ENCODE measurements at regions not wholly inside any gene's neighbourhood (a gene's known extent, or its start where the extent isn't known, plus 50 kb on each side); places are given as distances from the start of the nearest gene placed in this dataset.

DNA sequence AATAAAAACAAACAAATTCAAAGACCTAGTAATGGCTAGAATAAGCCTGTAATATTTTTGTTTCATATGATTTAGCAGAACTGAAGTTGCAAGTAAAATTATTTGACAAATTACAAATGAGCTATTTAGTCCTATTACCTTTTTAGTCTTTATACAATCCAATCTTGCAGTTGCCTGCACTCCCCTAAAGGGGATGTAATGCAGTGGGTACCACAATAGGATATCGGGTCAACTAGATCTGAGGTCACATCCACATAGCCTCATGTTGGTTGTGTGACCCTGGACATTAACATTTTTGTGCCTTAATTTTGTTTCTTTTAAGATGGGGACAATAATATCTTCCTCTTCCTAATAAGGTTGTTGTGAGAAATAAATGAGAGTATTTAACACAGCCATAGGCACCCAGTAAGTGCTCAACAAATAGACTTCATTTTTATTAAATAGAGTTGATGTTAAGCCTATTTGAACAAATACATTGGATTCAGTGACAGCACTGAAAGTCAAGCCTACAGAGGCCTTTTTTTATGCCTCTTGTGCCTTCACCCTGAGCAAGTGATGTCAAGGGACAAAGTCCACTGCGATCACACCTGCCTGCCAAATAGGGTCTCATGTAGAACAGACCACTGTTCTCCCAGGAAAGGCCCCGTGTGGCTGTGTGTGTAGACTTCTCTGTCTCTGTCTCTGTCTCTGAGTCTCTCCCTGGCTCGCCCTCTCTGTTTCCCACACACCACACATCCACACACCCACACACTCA, 124.8 kb downstream of the EVX1 start:
- H3K27me3 Mint-ChIP-seq (ENCODE audit: unreplicated experiment): no peaks in the 10 kb centered on the region
- DNase-seq (ENCODE audit: low spot score): no peak
- H3K9me3 Mint-ChIP-seq (ENCODE audit: unreplicated experiment): no peaks in the 10 kb centered on the region
- H3K36me3 Mint-ChIP-seq (ENCODE audit: low read depth, unreplicated experiment): no peaks in the 10 kb centered on the region
- no peak overlapping the region for H3K4me3 Mint-ChIP-seq (ENCODE audit: unreplicated experiment)
- H3K4me1 Mint-ChIP-seq (ENCODE audit: unreplicated experiment): peaks cover 3% of the 10 kb centered on the region
- H3K27ac Mint-ChIP-seq (ENCODE audit: unreplicated experiment): no peak overlapping the region
- TF ChIP-seq, protein P1, sequence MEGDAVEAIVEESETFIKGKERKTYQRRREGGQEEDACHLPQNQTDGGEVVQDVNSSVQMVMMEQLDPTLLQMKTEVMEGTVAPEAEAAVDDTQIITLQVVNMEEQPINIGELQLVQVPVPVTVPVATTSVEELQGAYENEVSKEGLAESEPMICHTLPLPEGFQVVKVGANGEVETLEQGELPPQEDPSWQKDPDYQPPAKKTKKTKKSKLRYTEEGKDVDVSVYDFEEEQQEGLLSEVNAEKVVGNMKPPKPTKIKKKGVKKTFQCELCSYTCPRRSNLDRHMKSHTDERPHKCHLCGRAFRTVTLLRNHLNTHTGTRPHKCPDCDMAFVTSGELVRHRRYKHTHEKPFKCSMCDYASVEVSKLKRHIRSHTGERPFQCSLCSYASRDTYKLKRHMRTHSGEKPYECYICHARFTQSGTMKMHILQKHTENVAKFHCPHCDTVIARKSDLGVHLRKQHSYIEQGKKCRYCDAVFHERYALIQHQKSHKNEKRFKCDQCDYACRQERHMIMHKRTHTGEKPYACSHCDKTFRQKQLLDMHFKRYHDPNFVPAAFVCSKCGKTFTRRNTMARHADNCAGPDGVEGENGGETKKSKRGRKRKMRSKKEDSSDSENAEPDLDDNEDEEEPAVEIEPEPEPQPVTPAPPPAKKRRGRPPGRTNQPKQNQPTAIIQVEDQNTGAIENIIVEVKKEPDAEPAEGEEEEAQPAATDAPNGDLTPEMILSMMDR (IDR thresholded peaks at IDR 0.05; ENCODE audit: unreplicated experiment): no peak

DNA sequence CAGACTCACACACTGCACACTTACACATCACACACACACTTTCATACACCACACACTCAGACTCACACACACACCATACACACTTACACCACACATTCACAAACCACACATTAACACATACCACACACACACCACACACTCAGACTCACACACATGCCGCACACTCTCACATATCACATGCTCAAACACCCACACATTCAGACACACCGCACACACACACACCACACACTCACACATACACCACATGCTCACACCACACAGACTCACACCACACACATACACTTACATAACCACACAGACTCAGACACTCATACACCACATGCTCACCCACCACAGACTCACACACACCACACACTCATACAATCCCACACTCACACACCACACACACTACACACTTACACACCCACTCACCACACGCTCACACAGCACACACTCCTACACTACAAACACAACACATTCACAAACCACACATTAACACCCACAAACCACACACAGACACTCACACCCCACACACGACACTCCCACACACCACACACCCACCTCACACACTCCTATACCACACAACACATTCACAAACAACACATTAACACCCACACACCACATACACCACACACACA, 125.4 kb downstream of the EVX1 start:
- Mint-ChIP-seq H3K27me3 (ENCODE audit: unreplicated experiment) (no peaks in the 10 kb centered on the region), H3K36me3 (ENCODE audit: low read depth, unreplicated experiment) (no peaks in the 10 kb centered on the region), H3K27ac (ENCODE audit: unreplicated experiment) (no peak overlapping the region), H3K9me3 (ENCODE audit: unreplicated experiment) (no peaks in the 10 kb centered on the region), H3K4me1 (ENCODE audit: unreplicated experiment) (peaks cover 8% of the 10 kb centered on the region), H3K4me3 (ENCODE audit: unreplicated experiment) (no peak overlapping the region)
- TF ChIP-seq, protein P1 (IDR thresholded peaks at IDR 0.05; ENCODE audit: unreplicated experiment): no peak
- DNase-seq (ENCODE audit: low spot score): no peak

DNA sequence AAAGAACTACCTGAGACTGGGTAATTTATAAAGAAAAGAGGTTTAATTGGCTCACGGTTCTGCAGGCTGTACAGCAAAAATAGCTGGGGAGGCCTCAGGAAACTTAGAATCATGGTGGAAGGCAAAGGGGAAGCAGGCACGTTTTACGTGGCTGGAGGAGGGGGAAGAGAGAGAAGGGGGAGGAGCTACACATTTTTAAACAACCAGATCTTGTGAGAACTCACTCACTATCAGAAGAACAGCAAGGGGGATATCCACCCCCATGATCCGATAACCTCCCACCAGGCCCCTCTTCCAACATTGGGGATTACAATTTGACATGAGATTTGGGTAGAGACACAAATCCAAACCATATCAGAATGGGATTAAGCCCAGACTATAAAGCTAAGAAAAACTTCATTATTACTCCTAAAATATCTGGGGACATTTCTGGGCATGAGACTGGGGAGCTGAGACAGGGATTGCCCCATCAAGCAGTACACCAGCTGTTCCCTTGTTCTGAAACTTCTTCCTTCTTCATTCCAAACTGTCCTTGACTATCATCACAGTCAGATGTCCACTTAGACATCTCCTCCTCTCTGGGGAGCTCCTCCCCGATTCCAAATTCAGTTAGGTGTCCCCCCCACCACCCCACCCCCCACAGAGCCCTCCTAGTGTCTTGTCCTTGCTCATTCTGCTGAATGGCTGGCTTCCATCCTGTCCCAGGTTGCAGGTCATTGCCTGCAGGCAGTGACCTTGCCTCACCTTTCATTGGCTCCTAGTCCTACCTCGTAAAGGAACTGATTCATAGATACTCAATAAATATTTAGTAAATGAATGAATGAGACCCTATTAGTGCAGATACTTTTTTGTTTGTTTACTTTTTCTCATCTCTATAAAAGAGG, 132.6 kb downstream of the EVX1 start:
- no peaks in the 10 kb centered on the region for H3K36me3 Mint-ChIP-seq (ENCODE audit: low read depth, unreplicated experiment)
- DNase-seq (ENCODE audit: low spot score): no peak
- H3K27ac Mint-ChIP-seq (ENCODE audit: unreplicated experiment): peak overlapping the region; percentile 48
- no peaks in the 10 kb centered on the region for H3K9me3 Mint-ChIP-seq (ENCODE audit: unreplicated experiment)
- H3K4me3 Mint-ChIP-seq (ENCODE audit: unreplicated experiment): no peak overlapping the region
- H3K27me3 Mint-ChIP-seq (ENCODE audit: unreplicated experiment): no peaks in the 10 kb centered on the region
- H3K4me1 Mint-ChIP-seq (ENCODE audit: unreplicated experiment): peaks cover 26% of the 10 kb centered on the region
- TF ChIP-seq, protein P1 (IDR thresholded peaks at IDR 0.05; ENCODE audit: unreplicated experiment): no peak

DNA sequence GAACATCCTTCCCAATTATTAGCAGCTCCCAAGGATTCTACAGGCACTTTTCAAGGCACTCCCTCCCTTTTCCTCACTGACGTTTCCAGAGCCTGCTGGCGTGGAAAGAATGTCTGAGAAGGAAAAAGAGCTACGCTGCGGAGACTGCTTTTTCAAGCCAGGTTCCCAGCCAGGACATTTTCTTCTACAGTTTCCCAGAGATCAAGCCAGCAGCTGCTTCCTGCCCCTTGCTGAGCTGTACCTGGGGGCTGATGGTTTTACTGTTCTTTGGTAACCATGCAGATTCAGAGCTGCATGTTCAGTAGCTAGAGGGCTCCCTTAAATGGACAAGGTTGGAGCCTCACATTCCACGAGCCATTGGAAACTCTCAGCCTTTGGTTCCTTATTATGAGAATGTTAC, 133.4 kb downstream of the EVX1 start:
- H3K4me3 Mint-ChIP-seq (ENCODE audit: unreplicated experiment): no peak overlapping the region
- H3K4me1 Mint-ChIP-seq (ENCODE audit: unreplicated experiment): peaks cover 26% of the 10 kb centered on the region
- no peaks in the 10 kb centered on the region for H3K9me3 Mint-ChIP-seq (ENCODE audit: unreplicated experiment)
- TF ChIP-seq, protein P1 (IDR thresholded peaks at IDR 0.05; ENCODE audit: unreplicated experiment): no peak
- peak; percentile 8 for DNase-seq (ENCODE audit: low spot score)
- no peaks in the 10 kb centered on the region for H3K36me3 Mint-ChIP-seq (ENCODE audit: low read depth, unreplicated experiment)
- peak overlapping the region; percentile 48 for H3K27ac Mint-ChIP-seq (ENCODE audit: unreplicated experiment)
- no peaks in the 10 kb centered on the region for H3K27me3 Mint-ChIP-seq (ENCODE audit: unreplicated experiment)
